ENCODE measurements at regions not wholly inside any gene's neighbourhood (a gene's known extent, or its start where the extent isn't known, plus 50 kb on each side); places are given as distances from the start of the nearest gene placed in this dataset.

- no peak overlapping the region for H3K4me3 ChIP-seq (ENCODE audit: low read depth, low read length)
- DNase-seq (ENCODE audit: low read depth), result no peak
- TF ChIP-seq, protein P1, sequence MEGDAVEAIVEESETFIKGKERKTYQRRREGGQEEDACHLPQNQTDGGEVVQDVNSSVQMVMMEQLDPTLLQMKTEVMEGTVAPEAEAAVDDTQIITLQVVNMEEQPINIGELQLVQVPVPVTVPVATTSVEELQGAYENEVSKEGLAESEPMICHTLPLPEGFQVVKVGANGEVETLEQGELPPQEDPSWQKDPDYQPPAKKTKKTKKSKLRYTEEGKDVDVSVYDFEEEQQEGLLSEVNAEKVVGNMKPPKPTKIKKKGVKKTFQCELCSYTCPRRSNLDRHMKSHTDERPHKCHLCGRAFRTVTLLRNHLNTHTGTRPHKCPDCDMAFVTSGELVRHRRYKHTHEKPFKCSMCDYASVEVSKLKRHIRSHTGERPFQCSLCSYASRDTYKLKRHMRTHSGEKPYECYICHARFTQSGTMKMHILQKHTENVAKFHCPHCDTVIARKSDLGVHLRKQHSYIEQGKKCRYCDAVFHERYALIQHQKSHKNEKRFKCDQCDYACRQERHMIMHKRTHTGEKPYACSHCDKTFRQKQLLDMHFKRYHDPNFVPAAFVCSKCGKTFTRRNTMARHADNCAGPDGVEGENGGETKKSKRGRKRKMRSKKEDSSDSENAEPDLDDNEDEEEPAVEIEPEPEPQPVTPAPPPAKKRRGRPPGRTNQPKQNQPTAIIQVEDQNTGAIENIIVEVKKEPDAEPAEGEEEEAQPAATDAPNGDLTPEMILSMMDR (IDR thresholded peaks at IDR 0.05; ENCODE audit: control insufficient read depth, extremely low read depth, insufficient read depth), result no peak
Measured at GRCh38 chr22:49446759-49447710, 380.6 kb downstream of the BRD1 start.

DNA sequence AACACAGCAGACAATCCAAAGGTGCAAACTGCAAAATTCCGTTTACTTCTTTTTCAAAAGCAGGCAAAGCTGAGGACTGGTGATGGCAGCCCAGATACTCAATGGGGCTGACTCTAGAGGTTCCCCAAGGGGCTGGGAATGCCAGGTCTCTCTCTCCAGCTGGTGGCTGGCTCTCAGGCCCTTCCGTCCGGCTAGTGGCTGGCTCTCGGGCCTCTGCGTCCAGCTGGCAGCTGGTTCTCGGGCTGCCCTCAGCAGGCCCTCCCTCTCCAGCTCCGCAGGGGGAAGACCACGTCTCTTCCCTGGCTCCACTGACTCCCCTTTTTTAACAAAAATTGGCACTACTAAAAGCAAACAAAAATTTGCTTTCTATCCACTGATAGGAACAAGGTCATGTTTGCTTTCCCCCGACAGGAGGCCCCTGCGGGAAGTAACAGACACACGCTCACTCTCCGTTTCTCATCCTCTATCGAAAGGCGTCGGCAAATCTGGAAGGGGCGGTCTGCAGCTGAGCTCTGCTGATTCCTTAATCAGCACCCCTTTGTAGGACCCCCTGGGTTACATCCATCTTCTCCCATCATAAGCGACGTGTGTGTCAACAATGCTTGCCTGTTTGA is 381.4 kb downstream of the BRD1 start:
- no peak overlapping the region for H3K4me3 ChIP-seq (ENCODE audit: low read depth, low read length)
- DNase-seq (ENCODE audit: low read depth), result no peak
- TF ChIP-seq, protein P1 (IDR thresholded peaks at IDR 0.05; ENCODE audit: control insufficient read depth, extremely low read depth, insufficient read depth), result no peak

GRCh38 chr22:49444781-49445180 is 382.9 kb downstream of the BRD1 start:
- TF ChIP-seq, protein P1 (IDR thresholded peaks at IDR 0.05; ENCODE audit: control insufficient read depth, extremely low read depth, insufficient read depth), result no peak
- no peak overlapping the region for H3K4me3 ChIP-seq (ENCODE audit: low read depth, low read length)

DNA sequence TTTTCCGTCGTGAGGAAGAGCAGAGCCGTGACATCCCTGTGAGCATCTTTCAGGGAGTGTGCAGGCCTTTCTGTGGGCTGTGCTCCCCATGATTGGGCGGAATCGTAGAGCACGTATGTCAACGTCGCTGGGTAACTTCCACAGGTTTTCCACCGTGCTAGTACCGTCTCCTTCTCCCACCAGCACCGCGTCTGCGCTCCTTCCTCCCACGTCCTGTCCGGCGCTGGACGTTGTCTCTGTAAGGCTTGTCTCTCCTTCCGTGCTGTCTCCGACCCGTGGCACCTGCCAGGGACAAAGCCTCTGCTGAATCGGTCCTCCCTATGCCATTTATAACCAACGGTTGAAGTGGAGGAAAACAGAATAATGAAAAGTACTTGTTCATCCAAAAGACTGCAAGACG is 386.7 kb downstream of the BRD1 start:
- H3K4me3 ChIP-seq (ENCODE audit: low read depth, low read length), result no peak overlapping the region
- DNase-seq (ENCODE audit: low read depth), result no peak
- TF ChIP-seq, protein P1 (IDR thresholded peaks at IDR 0.05; ENCODE audit: control insufficient read depth, extremely low read depth, insufficient read depth), result no peak

More at GRCh38 chr22:49444781-49445180, 382.9 kb downstream of the BRD1 start:
- DNase-seq (ENCODE audit: low read depth), result no peak

GRCh38 chr22:49439373-49439772 is 388.3 kb downstream of the BRD1 start:
- H3K4me3 ChIP-seq (ENCODE audit: low read depth, low read length), result no peak overlapping the region
- TF ChIP-seq, protein P1 (IDR thresholded peaks at IDR 0.05; ENCODE audit: control insufficient read depth, extremely low read depth, insufficient read depth), result no peak
- DNase-seq (ENCODE audit: low read depth), result no peak

DNA sequence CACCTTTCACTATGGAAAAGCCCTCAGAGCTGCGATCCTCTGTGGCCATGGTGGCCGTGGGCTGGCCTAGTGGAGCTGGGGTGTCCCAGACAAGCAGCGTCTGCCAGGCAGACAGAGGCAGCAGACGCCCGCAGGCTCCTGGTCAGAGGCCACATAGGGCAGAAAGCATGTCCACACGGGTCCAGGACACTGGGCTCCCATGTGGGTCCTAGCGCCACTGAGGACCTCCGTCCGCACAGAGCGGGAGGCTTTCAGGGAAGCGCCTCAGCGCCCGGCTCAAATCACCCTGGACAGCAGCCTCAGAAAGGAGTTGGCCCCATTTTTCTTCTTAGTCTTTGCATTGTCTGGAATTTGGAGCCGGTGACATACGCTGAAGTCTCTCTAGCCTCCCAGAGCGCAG is 389.7 kb downstream of the BRD1 start:
- no peak overlapping the region for H3K4me3 ChIP-seq (ENCODE audit: low read depth, low read length)
- TF ChIP-seq, protein P1 (IDR thresholded peaks at IDR 0.05; ENCODE audit: control insufficient read depth, extremely low read depth, insufficient read depth), result no peak
- no peak for DNase-seq (ENCODE audit: low read depth)
